ENCODE measurements at regions not wholly inside any gene's neighbourhood (a gene's known extent, or its start where the extent isn't known, plus 50 kb on each side); places are given as distances from the start of the nearest gene placed in this dataset.
"Not testable (repeated sequence)": the region's sequence is repeated elsewhere in the genome, so short reads cannot be mapped to it uniquely, and the experiment has no call there.

DNA sequence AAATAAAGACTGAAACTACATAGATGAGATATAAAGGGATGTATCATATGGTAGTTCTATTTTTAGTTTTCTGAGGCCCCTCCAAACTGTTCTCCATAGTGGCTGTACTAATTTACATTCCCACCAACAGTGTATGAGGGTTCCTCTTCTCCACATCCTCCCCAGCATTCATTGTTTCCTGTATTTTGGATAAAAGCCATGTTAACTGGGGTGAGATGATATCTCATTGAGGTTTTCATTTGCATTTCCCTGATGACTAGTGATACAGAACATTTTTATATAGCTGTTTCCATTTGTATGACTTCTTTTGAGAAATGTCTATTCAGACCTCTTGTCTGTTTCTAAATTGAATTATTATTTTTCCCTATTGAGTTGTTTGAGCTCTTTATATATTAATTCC is 229.3 kb downstream of the RFPL4B start:
- DNase-seq (ENCODE audit: low read depth in 2 of 2), result peak in 1 of 2 donors; percentile 10

DNA sequence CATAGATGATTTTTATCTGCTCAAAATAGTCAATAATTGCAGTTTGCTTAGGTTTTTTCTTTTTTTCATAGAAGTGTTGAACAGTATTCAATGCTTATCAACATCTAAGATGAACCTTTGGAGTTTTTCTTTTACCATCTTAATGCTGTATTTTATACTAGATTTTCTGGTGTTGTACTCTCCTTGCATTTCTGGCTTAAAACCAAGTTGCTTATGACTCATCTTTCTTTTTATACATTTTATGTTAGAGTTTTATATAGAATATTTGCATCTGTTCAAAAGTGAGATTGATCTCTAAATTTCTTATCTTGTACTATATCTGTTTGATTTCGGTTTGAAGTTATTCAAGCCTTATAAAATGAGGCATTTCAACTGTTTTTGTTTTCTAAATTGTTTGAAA is 232.5 kb downstream of the RFPL4B start:
- DNase-seq (ENCODE audit: low read depth in 2 of 2), result no peak

DNA sequence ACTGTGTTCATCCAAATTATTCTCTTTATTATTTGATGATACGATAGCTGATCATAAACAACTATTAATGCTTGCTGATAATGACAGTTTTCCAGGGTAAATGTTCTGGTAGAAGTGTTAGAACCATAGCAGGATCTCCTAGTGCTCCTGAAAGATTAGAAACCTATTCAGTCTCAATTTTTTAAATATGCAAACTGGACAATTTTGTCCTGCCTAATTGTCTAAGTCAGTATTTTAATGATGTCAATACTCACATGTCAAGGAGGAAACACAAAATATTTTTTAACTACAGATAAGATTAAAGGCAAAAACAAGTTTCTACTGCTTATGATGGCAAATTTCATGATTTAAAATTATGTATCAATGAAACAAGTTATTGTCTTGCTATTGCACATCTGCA is 233.9 kb downstream of the RFPL4B start:
- no peak for DNase-seq (ENCODE audit: low read depth in 2 of 2)

DNA sequence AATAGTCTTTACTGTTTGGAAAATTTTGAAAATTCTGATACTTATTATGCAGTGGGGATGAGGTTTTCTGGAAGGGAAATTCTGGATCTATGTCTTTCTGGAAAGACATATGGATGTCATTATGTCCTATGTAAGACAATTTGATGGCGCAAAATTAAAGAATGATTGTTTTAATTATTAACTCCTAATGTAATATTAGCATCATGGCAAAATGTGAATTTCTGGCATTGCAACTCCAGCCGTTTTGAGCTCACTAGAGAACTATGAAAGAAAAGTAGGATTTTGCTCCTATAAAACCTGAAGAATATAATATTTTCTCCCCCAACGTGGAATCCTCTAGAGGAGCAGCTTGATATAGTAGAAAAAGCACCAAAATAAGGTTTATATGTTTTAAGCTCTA is 243.2 kb downstream of the RFPL4B start:
- no peak for DNase-seq (ENCODE audit: low read depth in 2 of 2)

DNA sequence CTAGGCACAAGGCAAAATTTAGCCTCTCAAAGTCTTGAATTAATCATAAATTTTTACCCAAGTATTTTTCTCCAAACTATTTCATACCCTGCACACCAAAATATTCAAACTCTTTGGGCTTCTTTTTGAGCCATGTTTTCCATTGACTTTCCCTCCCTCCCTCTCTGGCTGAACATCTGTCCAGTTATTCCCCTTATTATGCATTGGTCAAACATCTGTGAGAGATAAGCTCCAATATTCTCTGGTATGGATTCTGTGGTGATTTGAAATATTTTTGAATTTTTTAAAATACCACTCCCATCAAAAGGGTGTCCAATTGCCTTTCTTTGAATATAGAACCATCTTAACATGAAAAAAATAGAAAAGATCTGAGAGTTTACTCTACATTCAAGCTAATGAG is 244.2 kb downstream of the RFPL4B start:
- DNase-seq (ENCODE audit: low read depth in 2 of 2), result no peak

DNA sequence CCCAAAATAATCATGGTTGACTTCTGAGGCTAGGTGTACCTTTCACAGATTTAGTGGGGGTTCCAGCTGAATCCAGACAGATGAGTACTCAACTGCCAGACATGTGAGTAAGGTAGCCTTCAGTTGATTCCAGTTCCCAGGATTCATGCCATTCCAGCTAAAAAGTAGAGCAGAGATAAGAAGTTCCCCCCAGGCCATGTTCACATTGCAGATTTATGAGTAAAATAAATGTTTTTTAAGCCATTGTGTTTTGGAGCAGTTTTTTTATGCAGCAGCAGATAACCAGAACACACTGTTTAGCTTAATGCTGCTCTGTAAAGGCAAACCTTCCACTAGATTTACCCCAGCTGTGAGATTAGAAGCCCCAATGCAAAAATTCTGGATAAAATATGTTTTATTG is 245.0 kb downstream of the RFPL4B start:
- DNase-seq (ENCODE audit: low read depth in 2 of 2), result no peak

DNA sequence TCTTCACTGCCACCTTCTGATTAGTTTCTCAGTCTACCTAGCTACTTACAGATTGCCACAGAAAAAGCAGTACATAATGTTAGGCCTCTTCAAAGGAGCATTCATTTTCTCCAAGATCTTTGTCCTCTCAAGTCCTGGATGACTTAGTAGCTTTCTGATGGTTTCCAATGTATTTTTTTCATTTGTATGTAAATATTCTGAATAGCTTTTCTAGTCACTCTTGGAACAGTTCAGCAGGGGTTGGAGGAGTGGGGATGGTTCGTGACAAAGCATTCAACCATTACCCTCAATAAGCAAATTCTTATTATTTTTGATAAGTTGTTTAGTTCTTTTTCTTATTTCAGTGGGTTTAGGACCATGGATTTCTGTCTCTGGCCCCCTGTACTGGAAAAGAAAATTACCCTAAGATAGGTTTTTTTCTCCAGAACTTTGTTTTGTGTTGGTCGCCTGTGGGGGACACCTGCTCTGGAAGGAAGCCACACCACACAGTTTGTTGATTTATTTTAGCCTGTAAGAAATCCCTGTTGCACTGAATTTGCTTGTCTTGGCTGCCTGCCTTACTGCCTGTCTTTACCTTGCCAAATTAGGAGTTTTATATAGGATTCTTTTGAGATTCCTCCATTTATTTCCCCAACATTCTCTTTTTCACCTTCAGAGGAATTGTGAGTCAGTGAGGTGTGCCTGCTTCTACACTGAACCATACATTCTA is 247.9 kb downstream of the RFPL4B start:
- no peak for DNase-seq (ENCODE audit: low read depth in 2 of 2)

DNA sequence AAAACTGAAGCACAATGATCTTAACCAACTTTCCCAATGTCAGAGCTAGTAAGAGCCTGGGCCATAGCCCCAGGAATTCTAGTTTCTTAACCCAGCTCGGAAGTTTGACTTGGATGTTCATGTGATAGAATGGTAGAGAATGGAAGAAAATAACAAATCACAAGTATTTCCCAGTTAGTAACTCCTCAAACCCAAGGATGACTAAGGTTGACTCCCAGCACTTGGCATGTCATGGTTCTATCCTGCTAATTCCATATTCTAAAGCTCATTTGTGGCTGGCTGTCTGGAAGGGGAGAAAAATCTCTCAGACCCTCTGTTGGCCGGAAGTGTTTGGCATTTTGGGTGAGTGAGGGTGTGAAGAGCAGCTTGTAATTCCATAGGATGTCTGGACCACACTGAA is 248.7 kb downstream of the RFPL4B start:
- DNase-seq (ENCODE audit: low read depth in 2 of 2), result no peak

DNA sequence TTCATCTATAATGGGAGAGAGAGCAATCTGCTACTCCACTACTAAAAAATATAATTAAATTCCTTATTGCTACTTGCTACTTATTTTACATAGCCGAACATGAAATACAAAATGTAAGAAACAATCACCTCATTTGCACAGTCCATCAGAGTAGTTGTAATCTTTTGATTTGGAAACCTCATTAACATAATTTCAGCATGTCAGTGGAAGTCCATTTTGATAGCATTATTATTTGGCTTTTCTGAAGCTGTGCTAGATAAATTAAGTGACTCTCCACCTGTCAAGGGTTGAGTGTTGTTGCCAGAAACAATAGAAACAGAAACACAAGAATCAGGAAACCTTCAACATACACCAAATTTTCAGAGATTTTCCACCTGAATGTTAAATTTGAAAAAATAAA is 250.0 kb downstream of the RFPL4B start:
- no peak for DNase-seq (ENCODE audit: low read depth in 2 of 2)

DNA sequence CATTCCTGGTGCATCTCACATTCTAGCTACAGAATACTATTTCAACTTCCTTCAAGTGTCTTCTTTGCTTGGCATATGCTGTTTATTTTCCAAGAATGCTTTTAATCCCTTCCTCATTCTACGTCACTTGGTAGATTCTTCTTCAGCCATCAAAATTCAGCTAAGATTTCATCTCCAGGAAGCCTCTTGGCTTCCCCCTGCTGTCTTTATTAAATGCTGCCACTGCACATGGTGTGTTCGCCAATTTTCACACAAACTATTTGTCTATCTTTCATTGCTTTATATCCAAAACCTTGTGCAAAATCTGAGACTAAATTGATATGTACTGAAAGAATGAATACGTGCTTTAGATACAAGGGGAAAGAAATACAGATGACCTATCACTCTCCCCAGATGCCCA is 253.0 kb downstream of the RFPL4B start:
- no peak for DNase-seq (ENCODE audit: low read depth in 2 of 2)

DNA sequence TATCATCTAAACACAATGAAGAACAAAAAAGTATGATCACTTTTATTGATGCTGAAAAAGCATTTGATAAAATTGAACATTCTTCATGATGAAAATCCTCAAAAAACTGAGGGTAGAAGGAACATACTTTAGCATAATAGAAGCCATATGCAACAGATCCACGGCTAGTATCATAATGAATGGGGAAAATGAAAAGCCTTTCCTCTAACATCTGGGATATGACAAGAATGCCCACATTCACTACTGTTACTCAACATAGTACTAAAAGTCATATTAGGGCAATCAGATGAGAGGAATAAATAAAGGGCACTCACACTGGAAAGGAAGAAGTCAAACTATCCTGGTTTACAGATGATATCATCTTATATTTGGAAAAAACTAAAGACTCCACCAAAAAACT is 256.6 kb downstream of the RFPL4B start:
- no peak for DNase-seq (ENCODE audit: low read depth in 2 of 2)

DNA sequence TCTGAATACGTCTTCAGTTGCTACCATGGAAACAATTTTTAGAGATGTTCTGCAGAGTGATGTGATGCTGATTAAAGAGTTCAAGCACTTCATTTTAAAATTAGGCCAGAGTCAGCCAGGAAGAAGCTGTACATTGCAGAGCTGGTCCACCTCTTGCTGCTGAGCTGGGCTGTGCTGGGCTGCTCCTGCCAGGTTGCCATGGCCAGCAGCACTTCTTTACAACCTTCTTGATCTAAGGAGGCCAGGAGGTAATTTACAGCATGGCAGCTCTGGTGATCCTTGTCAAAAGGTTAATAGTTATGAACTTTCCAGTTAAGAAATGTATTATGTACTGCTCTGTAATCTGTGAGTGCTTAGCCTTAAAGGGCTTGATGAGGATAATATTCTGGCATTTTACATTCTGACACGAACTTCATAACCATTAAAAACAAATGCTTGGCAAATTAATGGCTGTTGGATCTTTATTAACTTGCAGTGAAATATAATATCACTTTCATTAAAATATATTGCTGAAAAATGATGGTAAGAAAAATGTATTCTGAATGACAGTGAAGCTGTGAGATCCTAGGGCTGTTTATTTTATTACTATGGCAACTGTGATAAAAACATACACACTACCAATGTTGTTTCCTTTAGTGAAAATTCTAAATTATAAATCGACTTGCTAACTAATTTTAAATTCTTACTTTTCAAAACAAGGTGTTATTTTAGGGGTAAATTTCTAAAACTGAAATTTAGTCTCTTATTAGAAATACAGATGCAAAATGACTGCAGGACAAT is 259.7 kb downstream of the RFPL4B start:
- peak in 1 of 2 donors; percentile 9 for DNase-seq (ENCODE audit: low read depth in 2 of 2)

DNA sequence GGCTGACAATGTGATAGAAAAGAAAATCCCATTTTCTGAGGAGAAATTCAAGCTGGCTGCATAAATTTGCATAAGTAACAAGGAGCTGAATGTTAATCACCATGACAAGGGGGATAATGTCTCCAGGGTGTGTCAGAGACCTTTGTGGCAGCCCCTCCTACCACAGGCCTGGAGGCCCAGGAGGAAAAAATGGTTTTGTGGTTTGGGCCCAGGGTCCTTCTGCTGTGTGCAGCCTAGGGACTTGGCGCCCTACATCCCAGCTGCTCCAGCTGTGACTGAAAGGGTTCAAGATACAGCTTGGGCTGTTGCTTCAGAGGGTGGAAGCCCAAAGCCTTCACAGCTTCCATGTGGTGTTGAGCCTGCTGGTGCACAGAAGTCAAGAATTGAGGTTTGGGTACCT is 261.8 kb downstream of the RFPL4B start:
- not testable (repeated sequence) for DNase-seq (ENCODE audit: low read depth in 2 of 2)

DNA sequence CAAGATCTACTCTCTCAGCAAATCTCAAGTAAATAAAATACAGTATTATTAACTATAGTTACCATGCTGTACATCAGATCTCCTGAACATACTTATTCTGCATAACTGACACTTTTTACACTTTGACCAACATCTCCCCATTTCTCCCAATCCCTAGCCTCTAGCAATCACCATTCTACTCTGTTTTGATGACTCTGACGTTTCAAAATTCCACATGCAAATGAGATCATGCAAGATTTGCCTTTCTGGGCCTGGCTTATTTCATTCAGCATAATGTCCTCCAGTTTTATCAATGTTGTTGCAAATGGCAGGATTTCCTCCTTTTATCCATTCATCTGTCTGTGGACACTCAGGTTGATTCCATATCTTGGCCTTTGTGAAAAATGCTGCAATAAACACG is 266.3 kb downstream of the RFPL4B start:
- no peak for DNase-seq (ENCODE audit: low read depth in 2 of 2)

DNA sequence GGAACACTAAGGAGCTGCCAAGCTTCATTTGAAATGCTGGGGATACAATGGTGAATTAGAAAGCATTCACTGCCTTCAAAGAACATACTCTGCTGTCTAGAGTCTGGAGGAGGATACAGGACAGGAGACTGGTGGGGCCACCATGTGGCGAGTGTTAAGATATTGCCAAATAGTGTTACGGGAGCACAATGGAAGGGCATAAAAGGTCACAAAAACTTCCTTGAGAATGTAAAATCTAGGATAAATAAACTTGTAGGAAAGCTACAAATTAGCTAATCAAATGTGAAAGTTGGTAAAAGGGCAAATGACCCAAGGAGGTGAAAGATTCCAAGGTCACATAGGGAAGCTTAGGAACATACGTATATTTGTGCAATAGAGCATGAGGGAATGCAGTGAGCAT is 271.7 kb downstream of the RFPL4B start:
- DNase-seq (ENCODE audit: low read depth in 2 of 2), result peak in 1 of 2 donors; percentile 52

DNA sequence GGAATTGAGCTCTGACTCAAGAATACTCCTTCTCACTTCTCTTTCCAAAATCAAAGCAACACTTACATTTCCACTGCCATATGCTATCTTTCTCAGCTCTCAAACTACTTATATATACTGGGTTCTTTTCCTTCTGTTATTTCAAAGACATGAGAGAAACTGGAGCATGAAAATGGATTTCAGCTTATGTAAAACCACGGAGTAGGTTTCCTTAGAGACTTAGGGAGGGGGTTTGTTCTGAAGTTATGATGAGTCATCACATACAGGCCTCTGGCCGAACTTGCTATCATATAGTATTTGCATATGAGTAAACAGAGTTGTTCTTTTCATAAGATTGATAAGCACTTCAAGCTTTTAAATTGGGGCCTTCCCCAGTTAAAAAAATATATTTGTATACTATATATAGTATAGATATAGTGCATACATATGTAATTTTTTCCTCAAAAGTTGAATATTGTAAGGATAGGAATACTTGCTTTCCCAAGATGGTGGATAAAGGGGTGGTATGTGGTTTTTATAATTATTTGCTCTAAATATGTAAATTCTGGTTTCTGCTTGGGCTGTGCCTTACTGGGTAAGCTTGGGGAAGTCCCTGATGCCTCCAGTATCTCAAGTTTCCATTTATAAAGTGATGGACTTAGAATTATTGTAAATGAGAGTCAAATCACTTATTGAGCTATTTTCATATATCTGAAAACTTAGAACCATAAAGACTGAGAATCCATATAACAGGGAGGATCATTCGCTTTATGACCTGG is 273.9 kb downstream of the RFPL4B start:
- peak in 1 of 2 donors; percentile 7 for DNase-seq (ENCODE audit: low read depth in 2 of 2)

DNA sequence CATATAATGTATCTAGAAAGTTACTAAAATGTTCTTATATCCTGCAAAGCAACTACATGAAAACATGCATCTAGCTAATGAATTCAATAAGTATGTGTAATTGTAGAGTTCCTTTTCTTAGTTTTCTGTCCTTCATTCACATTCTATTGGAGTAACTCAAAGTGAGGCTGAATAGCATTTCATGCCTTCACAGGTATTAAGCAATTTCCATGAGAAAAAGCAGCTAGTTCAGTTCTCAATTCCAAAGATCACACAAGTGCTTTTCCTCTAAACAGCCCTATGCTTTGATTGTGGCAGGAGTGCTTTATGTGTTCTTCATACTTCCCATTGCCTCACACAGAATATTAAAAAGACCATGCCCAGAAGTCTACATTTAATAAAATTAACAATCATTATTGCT is 274.9 kb downstream of the RFPL4B start:
- DNase-seq (ENCODE audit: low read depth in 2 of 2), result no peak

DNA sequence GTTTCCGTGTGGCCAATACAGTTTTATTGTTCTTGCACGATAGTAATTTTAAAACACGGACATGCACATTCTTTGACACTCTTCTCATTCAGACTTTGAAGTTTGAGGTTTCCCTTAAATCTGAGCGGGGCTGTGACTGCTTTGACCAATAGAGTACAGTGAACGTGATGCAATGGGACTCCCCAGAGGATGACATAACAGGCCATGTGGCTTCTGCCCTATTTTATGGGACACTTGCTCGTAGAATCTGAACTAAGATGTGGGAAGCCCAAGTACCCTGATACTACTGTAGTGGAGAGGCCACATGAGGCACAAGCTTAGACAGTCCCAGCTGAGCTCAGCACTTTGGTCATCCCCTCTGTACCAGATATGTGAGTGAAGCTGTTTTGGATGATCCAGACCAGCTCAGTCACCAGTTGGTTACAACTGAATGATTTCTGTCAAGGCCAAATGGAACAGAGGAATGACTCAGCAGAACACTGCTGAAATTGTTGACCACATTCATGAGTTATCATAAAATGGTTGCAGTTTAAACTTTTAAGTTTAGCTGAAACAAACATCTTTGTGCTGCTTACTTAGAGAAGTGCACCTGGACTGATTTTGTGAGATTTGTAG is 279.4 kb downstream of the RFPL4B start:
- DNase-seq (ENCODE audit: low read depth in 2 of 2), result peak in 1 of 2 donors; percentile 25

DNA sequence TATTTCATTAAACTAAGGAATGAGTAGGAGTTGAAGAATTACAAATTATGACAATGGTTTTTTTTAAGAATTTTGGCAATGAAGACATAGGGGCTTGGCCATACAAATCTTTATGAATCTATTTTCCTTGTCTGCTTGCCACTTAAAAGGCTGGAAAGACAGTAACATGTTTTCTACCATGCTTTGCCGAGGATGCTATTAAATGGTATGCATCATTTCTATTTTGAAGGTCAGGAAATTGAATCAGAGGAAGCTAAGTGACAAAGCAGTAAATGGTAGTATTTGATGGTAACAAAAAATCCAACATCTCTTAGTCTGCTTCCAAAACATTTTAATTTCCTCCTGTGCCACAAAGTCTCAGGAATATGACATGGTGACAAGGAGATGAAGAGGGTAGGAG is 287.2 kb downstream of the RFPL4B start:
- peak; percentile 10 to 40 for DNase-seq (ENCODE audit: low read depth in 2 of 2)

DNA sequence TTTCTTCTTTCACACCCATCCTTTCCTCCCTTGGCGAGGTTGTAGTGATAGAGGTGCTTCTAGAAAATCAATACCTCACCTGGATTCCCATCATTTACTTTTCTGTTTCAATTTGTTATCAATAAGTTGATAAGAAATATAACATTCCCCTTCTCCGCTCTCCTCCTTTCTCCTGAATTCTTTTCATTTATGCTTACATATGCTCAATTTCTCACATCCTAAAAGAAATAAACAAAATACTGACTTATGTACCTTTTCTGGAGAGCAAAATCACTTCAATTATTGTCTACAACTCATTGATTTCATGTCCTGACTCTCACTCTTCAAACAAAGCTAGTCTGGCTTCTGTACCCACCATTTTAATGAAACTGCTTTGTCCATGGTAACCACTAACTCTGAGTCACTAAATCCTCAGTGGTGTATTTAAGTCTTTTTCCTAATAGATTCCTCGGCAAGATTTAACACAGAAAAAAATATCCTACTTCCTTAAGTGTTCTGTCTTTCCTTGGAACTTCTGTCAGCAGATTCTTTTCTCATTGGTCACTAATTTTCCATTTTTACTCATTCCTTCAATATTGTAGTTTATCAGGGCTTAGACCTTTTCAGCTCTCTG is 289.6 kb downstream of the RFPL4B start:
- DNase-seq (ENCODE audit: low read depth in 2 of 2), result peak in 1 of 2 donors; percentile 21

DNA sequence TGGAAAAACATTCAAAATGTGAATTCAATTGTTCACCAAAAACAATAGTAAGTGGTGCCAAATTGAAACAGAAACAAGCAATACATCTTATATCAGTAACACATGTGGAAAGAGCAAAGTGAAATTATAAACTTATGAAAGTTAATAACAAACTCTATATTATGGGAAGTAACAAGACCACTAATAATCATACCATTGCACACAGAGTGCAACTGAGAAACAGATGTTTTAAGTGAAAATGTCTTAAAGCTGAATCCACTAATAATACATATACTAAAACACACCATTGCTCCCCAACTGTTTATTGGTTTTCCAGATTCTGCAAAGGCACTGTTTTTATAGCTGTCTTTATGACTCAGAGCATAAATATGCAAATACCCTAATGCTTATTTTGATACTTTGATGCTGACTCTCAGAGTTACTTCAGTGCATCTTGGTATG is 292.3 kb downstream of the RFPL4B start:
- DNase-seq (ENCODE audit: low read depth in 2 of 2), result peak; percentile 23 to 30

Data from lung microvascular endothelial cell (primary cell).